Tibial artery (tissue), 4 donors: ENCODE measurements at regions not wholly inside any gene's neighbourhood (a gene's known extent, or its start where the extent isn't known, plus 50 kb on each side); places are given as distances from the start of the nearest gene placed in this dataset.

Experiments used
- DNase-seq, 2 donors: peaks; one replicate each; pipeline ENCODE4 v3.0.0-alpha.2; 2019
- H3K27ac ChIP-seq, 2 donors: fragments of 200-600 bp; sonication (generic) in 1 of 2; 1 replicate in 1 of 2; 2 replicates in 1 of 2; pipeline ENCODE4 v1.5.1; 2018 to 2019; ENCODE audit warnings: mild to moderate bottlenecking in 1 of 2
- H3K27me3 ChIP-seq, 2 donors: fragments of 200-600 bp; sonication (generic) in 1 of 2; one replicate each; pipeline versions ENCODE4 v1.5.1 to v1.6.0; 2016 to 2019
- H3K36me3 ChIP-seq, 3 donors: fragments of 200-600 bp; sonication (generic) in 2 of 3; one replicate each; pipeline ENCODE4 v1.5.1; 2016 to 2019; ENCODE audit warnings: mild to moderate bottlenecking in 2 of 3
- H3K4me1 ChIP-seq, 4 donors: fragments of 200-600 bp; sonication (generic) in 2 of 4; 1 replicate in 3 of 4; 2 replicates in 1 of 4; pipeline ENCODE4 v1.5.1; 2016 to 2019
- H3K4me3 ChIP-seq, 2 donors: fragments of 200-600 bp; sonication (generic) in 1 of 2; 1 replicate in 1 of 2; 2 replicates in 1 of 2; pipeline ENCODE4 v1.5.1; 2018 to 2019; ENCODE audit warnings: mild to moderate bottlenecking in 2 of 2
- H3K9me3 ChIP-seq, 3 donors: fragments of 200-600 bp; sonication (generic) in 1 of 3; one replicate each; pipeline ENCODE4 v1.5.1; 2016 to 2019
- CTCF ChIP-seq, 2 experiments: fragments of 200-600 bp in 1 of 2; fragments of 450-650 bp in 1 of 2; IDR thresholded peaks; one replicate each; pipeline ENCODE4 v1.5.1; 2017 to 2019; ENCODE audit warnings: antibody characterized with exemption in 2 of 2, mild to moderate bottlenecking in 1 of 2, moderate library complexity in 1 of 2
- intact Hi-C: fragments of 100-400 bp; cut with DNase I; formaldehyde crosslinking; loops from one replicate; pipeline ENCODE4 v1.15.0; 2023; ENCODE audit warnings: low total_unique reads

- no peak for TF ChIP-seq CTCF (IDR thresholded peaks at IDR 0.05)
- H3K4me3 ChIP-seq: no peak overlapping the region
- no peaks in the 10 kb centered on the region for H3K36me3 ChIP-seq
- no peak overlapping the region for H3K27ac ChIP-seq
- intact Hi-C loops: no loop called here
- DNase-seq: no peak
- H3K4me1 ChIP-seq: no peaks in the 10 kb centered on the region
- peaks cover 0 to 4% (median 0%) of the 10 kb centered on the region in 3 donors for H3K9me3 ChIP-seq
- H3K27me3 ChIP-seq: no peaks in the 10 kb centered on the region
These were observed 460.1 kb upstream of the AGA start for GRCh38 chr4:177902386-177902785.

- no peaks in the 10 kb centered on the region for H3K36me3 ChIP-seq
- intact Hi-C loops: no loop called here
- H3K27ac ChIP-seq: no peak overlapping the region
- H3K27me3 ChIP-seq: no peaks in the 10 kb centered on the region
- no peaks in the 10 kb centered on the region for H3K4me1 ChIP-seq
- no peak for DNase-seq
- peaks cover 0 to 4% (median 4%) of the 10 kb centered on the region in 3 donors for H3K9me3 ChIP-seq
- H3K4me3 ChIP-seq: no peak overlapping the region
- TF ChIP-seq CTCF (IDR thresholded peaks at IDR 0.05): no peak
These were observed 465.6 kb upstream of the AGA start for GRCh38 chr4:177907736-177908424.

GRCh38 chr4:177921715-177922114, 479.5 kb upstream of the AGA start:
- TF ChIP-seq CTCF (IDR thresholded peaks at IDR 0.05): no peak
- Histone ChIP-seq H3K27me3 (no peaks in the 10 kb centered on the region), H3K27ac (no peak overlapping the region), H3K36me3 (no peaks in the 10 kb centered on the region), H3K9me3 (no peaks in the 10 kb centered on the region), H3K4me1 (no peaks in the 10 kb centered on the region), H3K4me3 (no peak overlapping the region)
- intact Hi-C loops: no loop called here
- no peak for DNase-seq

- H3K4me3 ChIP-seq: no peak overlapping the region
- no peak for DNase-seq
- intact Hi-C loops: no loop called here
- no peaks in the 10 kb centered on the region for H3K4me1 ChIP-seq
- no peaks in the 10 kb centered on the region for H3K9me3 ChIP-seq
- no peaks in the 10 kb centered on the region for H3K36me3 ChIP-seq
- no peak overlapping the region for H3K27ac ChIP-seq
- H3K27me3 ChIP-seq: no peaks in the 10 kb centered on the region
- TF ChIP-seq CTCF (IDR thresholded peaks at IDR 0.05): no peak
These were observed 481.7 kb upstream of the AGA start for GRCh38 chr4:177923888-177924287.

- H3K27me3 ChIP-seq: no peaks in the 10 kb centered on the region
- no peaks in the 10 kb centered on the region for H3K4me1 ChIP-seq
- no peak overlapping the region for H3K4me3 ChIP-seq
- TF ChIP-seq CTCF (IDR thresholded peaks at IDR 0.05): no peak
- H3K36me3 ChIP-seq: no peaks in the 10 kb centered on the region
- no peak overlapping the region for H3K27ac ChIP-seq
- intact Hi-C loops: no loop called here
- no peak for DNase-seq
- no peaks in the 10 kb centered on the region for H3K9me3 ChIP-seq
These were observed 494.8 kb upstream of the AGA start for GRCh38 chr4:177937041-177937440.

GRCh38 chr4:177938226-177938625, 496.0 kb upstream of the AGA start:
- no peak overlapping the region for H3K27ac ChIP-seq
- H3K9me3 ChIP-seq: no peaks in the 10 kb centered on the region
- TF ChIP-seq CTCF (IDR thresholded peaks at IDR 0.05): no peak
- no peaks in the 10 kb centered on the region for H3K4me1 ChIP-seq
- DNase-seq: no peak
- H3K36me3 ChIP-seq: no peaks in the 10 kb centered on the region
- H3K4me3 ChIP-seq: no peak overlapping the region
- no peaks in the 10 kb centered on the region for H3K27me3 ChIP-seq
- intact Hi-C loops: no loop called here
